NCI-H2029 treated with DMSO at 0.1 percent for 48 hours (cell line): ENCODE measurements at regions not wholly inside any gene's neighbourhood (a gene's known extent, or its start where the extent isn't known, plus 50 kb on each side); places are given as distances from the start of the nearest gene placed in this dataset.
"Not testable (repeated sequence)": the region's sequence is repeated elsewhere in the genome, so short reads cannot be mapped to it uniquely, and the experiment has no call there.

Source experiments
- DNase-seq: peaks from one replicate; lab custom pipeline; 2025; lab: John Stamatoyannopoulos, UW

- no peak for DNase-seq
These were observed 56.3 kb downstream of the SOX14 start for GRCh38 chr3:137820366-137820765.

- no peak for DNase-seq
These were observed 71.0 kb downstream of the SOX14 start for GRCh38 chr3:137835096-137835495.

GRCh38 chr3:137845194-137845593 is 81.1 kb downstream of the SOX14 start:
- DNase-seq = no peak

- DNase-seq = no peak
These were observed 81.6 kb downstream of the SOX14 start for GRCh38 chr3:137845666-137846065.

- no peak for DNase-seq
These were observed 88.3 kb downstream of the SOX14 start for GRCh38 chr3:137852391-137852830.

- DNase-seq = no peak
These were observed 90.6 kb downstream of the SOX14 start for GRCh38 chr3:137854533-137855261.

GRCh38 chr3:137866001-137866400 is 101.9 kb downstream of the SOX14 start:
- no peak for DNase-seq

- no peak for DNase-seq
These were observed 102.8 kb downstream of the SOX14 start for GRCh38 chr3:137866933-137867332.

GRCh38 chr3:137867611-137868010 is 103.5 kb downstream of the SOX14 start:
- no peak for DNase-seq

GRCh38 chr3:137869022-137869421 is 104.9 kb downstream of the SOX14 start:
- DNase-seq = no peak

- DNase-seq = not testable (repeated sequence)
These were observed 108.5 kb downstream of the SOX14 start for GRCh38 chr3:137872589-137872988.

GRCh38 chr3:137896842-137897241 is 113.1 kb upstream of the CLDN18 start:
- not testable (repeated sequence) for DNase-seq

- DNase-seq = no peak
These were observed 102.8 kb upstream of the CLDN18 start for GRCh38 chr3:137906985-137907649.

- DNase-seq = no peak
These were observed 85.3 kb upstream of the CLDN18 start for GRCh38 chr3:137924628-137925027.

- no peak for DNase-seq
These were observed 84.9 kb upstream of the CLDN18 start for GRCh38 chr3:137925080-137925479.

- DNase-seq = no peak
These were observed 83.0 kb upstream of the CLDN18 start for GRCh38 chr3:137926991-137927390.

GRCh38 chr3:137930976-137931375 is 79.0 kb upstream of the CLDN18 start:
- no peak for DNase-seq

- DNase-seq = no peak
These were observed 71.1 kb upstream of the CLDN18 start for GRCh38 chr3:137938876-137939275.

- no peak for DNase-seq
These were observed 65.4 kb upstream of the CLDN18 start for GRCh38 chr3:137944593-137944992.

- DNase-seq = peak; percentile 49
These were observed 63.5 kb upstream of the CLDN18 start for GRCh38 chr3:137946356-137946973.

GRCh38 chr3:137947117-137947516 is 62.8 kb upstream of the CLDN18 start:
- no peak for DNase-seq

GRCh38 chr3:137948400-137949072 is 61.4 kb upstream of the CLDN18 start:
- no peak for DNase-seq

GRCh38 chr3:137958636-137959035 is 51.3 kb upstream of the CLDN18 start:
- no peak for DNase-seq
